SK-N-MC (cell line): ENCODE measurements at regions not wholly inside any gene's neighbourhood (a gene's known extent, or its start where the extent isn't known, plus 50 kb on each side); places are given as distances from the start of the nearest gene placed in this dataset.
"Not testable (repeated sequence)": the region's sequence is repeated elsewhere in the genome, so short reads cannot be mapped to it uniquely, and the experiment has no call there.

Source experiments
- EZH2 ChIP-seq: fragments of 200-600 bp; sonication (generic); IDR thresholded peaks from one replicate; pipeline ENCODE4 v1.6.1; 2017; ENCODE audit warnings: antibody characterized with exemption
- FOXP2 ChIP-seq: optimal IDR thresholded peaks from 2 replicates; pipeline ENCODE3; 2011; ENCODE audit warnings: mild to moderate bottlenecking, moderate library complexity; ENCODE audit not compliant: insufficient read depth; ENCODE audit errors: extremely low read length, control extremely low read depth
- POLR2AphosphoS5 ChIP-seq: IDR thresholded peaks from 2 replicates; pipeline ENCODE4 v1.6.1; 2012; ENCODE audit warnings: mild to moderate bottlenecking, low read depth, low read length, borderline replicate concordance

- not testable (repeated sequence) for TF ChIP-seq EZH2, POLR2AphosphoS5, FOXP2
Observed at GRCh38 chr2:91536109-91536508, 2844.6 kb downstream of the RPIA start.
